IMR-90 (cell line): ENCODE measurements at regions not wholly inside any gene's neighbourhood (a gene's known extent, or its start where the extent isn't known, plus 50 kb on each side); places are given as distances from the start of the nearest gene placed in this dataset.
A peak's percentile ranks its signal among the peaks of the same experiment; 100 is the strongest.

Experiments used
- ATAC-seq: fragments of 200-7000 bp; cut with Tn5 transposase; 2 replicates; pipeline ENCODE4 v1.9.1; 2020; ENCODE audit warnings: low read depth, mild to moderate bottlenecking, moderate library complexity
- BruUV-seq: library from RNA; stranded (reverse); fragments of 400-500 nt; replicated peaks from 2 replicates; lab custom pipeline; 2021; lab: Mats Ljungman, UMichigan
- CTCF ChIA-PET: fragments of 300-600 bp; formaldehyde crosslinking; extraction: SDS; loops from one replicate; lab custom pipeline; 2021; ENCODE audit warnings: antibody characterized with exemption; lab: Yijun Ruan, JAX
- POLR2A ChIA-PET: fragments of 300-600 bp; sonication (Branson Sonifier 250); formaldehyde crosslinking; loops from one replicate; lab custom pipeline; 2022; ENCODE audit warnings: antibody characterized with exemption; ENCODE audit not compliant: unreplicated experiment; lab: Charles Lee
- DNase-seq: peaks from one replicate; pipeline ENCODE4 v3.0.0; 2013
- H2AFZ ChIP-seq: replicated peaks from 2 replicates; pipeline ENCODE3; 2013; ENCODE audit warnings: low read length, mild to moderate bottlenecking; ENCODE audit not compliant: poor library complexity
- H2AK5ac ChIP-seq: 2 replicates; pipeline ENCODE4 v1.6.1; 2013; ENCODE audit warnings: low read depth, low read length, inconsistent platforms
- H2AK9ac ChIP-seq: replicated peaks from 2 replicates; pipeline ENCODE3; 2013; ENCODE audit warnings: mild to moderate bottlenecking, low read depth, low read length, moderate library complexity; ENCODE audit not compliant: poor library complexity
- H2BK120ac ChIP-seq: 2 replicates; pipeline ENCODE4 v1.6.1; 2013; ENCODE audit warnings: low read depth, low read length, inconsistent platforms
- H2BK15ac ChIP-seq: 3 replicates; pipeline ENCODE4 v1.6.1; 2013; ENCODE audit warnings: low read depth, low read length, inconsistent platforms
- H2BK20ac ChIP-seq: 2 replicates; pipeline ENCODE4 v1.6.1; 2013; ENCODE audit warnings: low read depth, mild to moderate bottlenecking, inconsistent platforms, low read length, moderate library complexity
- H2BK5ac ChIP-seq: 2 replicates; pipeline ENCODE4 v1.6.1; 2013; ENCODE audit warnings: mild to moderate bottlenecking, low read depth, low read length, inconsistent platforms; ENCODE audit not compliant: poor library complexity, severe bottlenecking
- H3K14ac ChIP-seq: replicated peaks from 2 replicates; pipeline ENCODE4 v1.6.1; 2013; ENCODE audit warnings: low read depth, low read length, inconsistent platforms
- H3K18ac ChIP-seq: 2 replicates; pipeline ENCODE4 v1.6.1; 2013; ENCODE audit warnings: low read depth, low read length, control low read depth
- H3K23ac ChIP-seq: 2 replicates; pipeline ENCODE4 v1.6.1; 2013; ENCODE audit warnings: low read depth, low read length, inconsistent platforms
- H3K27ac ChIP-seq: 2 replicates; pipeline ENCODE4 v1.5.1; 2013; ENCODE audit warnings: mild to moderate bottlenecking, control low read depth, low read length; ENCODE audit not compliant: insufficient read depth
- H3K27me3 ChIP-seq: 2 replicates; pipeline ENCODE4 v1.6.1; 2013; ENCODE audit warnings: low read length; ENCODE audit not compliant: control insufficient read depth, insufficient read depth
- H3K36me3 ChIP-seq: 2 replicates; pipeline ENCODE4 v1.6.1; 2013; ENCODE audit warnings: low read length, mixed read lengths; ENCODE audit not compliant: control insufficient read depth, insufficient read depth
- H3K4ac ChIP-seq: 2 replicates; pipeline ENCODE4 v1.6.1; 2013; ENCODE audit warnings: low read depth, low read length, inconsistent platforms
- H3K4me1 ChIP-seq: 2 replicates; pipeline ENCODE4 v1.6.1; 2013; ENCODE audit warnings: low read length, mixed read lengths; ENCODE audit not compliant: control insufficient read depth, insufficient read depth
- H3K4me2 ChIP-seq: 2 replicates; pipeline ENCODE4 v1.6.1; 2013; ENCODE audit warnings: low read depth, mild to moderate bottlenecking, control low read depth, low read length, moderate library complexity
- H3K4me3 ChIP-seq: 2 replicates; pipeline ENCODE4 v1.5.1; 2013; ENCODE audit warnings: low read depth, mild to moderate bottlenecking, control low read depth, low read length, moderate library complexity; ENCODE audit not compliant: insufficient read depth
- H3K56ac ChIP-seq: 2 replicates; pipeline ENCODE4 v1.6.1; 2013; ENCODE audit warnings: low read length, inconsistent platforms; ENCODE audit not compliant: insufficient read depth; ENCODE audit errors: extremely low read depth
- H3K79me1 ChIP-seq, 2 experiments: 2 replicates each; pipeline ENCODE4 v1.6.1; 2013; ENCODE audit warnings: low read length in 2 of 2, inconsistent platforms in 1 of 2, low read depth in 1 of 2
- H3K9ac ChIP-seq: 2 replicates; pipeline ENCODE4 v1.6.1; 2013; ENCODE audit warnings: low read depth, low read length, control low read depth
- H3K9me1 ChIP-seq: 2 replicates; pipeline ENCODE4 v1.6.1; 2013; ENCODE audit warnings: low read length, inconsistent platforms; ENCODE audit not compliant: insufficient read depth
- H3K9me3 ChIP-seq: 2 replicates; pipeline ENCODE4 v1.6.1; 2013; ENCODE audit warnings: low read length; ENCODE audit not compliant: control insufficient read depth, insufficient read depth
- H4K20me1 ChIP-seq: 2 replicates; pipeline ENCODE4 v1.6.1; 2013; ENCODE audit warnings: low read length, inconsistent platforms; ENCODE audit not compliant: insufficient read depth
- H4K5ac ChIP-seq: 2 replicates; pipeline ENCODE4 v1.6.1; 2013; ENCODE audit warnings: mild to moderate bottlenecking, low read depth, low read length, control low read depth
- H4K8ac ChIP-seq, 2 experiments: 2 replicates each; pipeline ENCODE4 v1.6.1; 2013; ENCODE audit warnings: low read depth in 2 of 2, low read length in 2 of 2, control low read depth in 1 of 2, inconsistent platforms in 1 of 2
- H4K91ac ChIP-seq: 2 replicates; pipeline ENCODE4 v1.6.1; 2013; ENCODE audit warnings: low read depth, low read length, inconsistent platforms; ENCODE audit not compliant: insufficient read depth
- CHD1 ChIP-seq: IDR thresholded peaks from 2 replicates; pipeline ENCODE4 v1.6.1; 2012; ENCODE audit warnings: low read depth, low read length, improper control_type of control experiment
- WGBS, 2 experiments: methylation state at CpG; one replicate each; pipeline versions ENCODE4 v1.1.5 to v1.1.7; 2013; ENCODE audit warnings: missing lambda C conversion rate in 2 of 2; ENCODE audit not compliant: insufficient read length in 1 of 2; ENCODE audit errors: extremely low coverage in 2 of 2; 5-methylcytosine and 5-hydroxymethylcytosine counted together
- dilution Hi-C: fragments of 300-500 bp; cut with HindIII; formaldehyde crosslinking; loops from one replicate; pipeline ENCODE4 v1.14.3; 2018; ENCODE audit warnings: low sequenced_read_pairs; ENCODE audit not compliant: unreplicated experiment
- in situ Hi-C: fragments of 300-500 bp; cut with MboI; formaldehyde crosslinking; loops from 3 replicates; pipeline ENCODE4 v1.14.3; 2019; ENCODE audit warnings: low sequenced_read_pairs, inconsistent platforms, mixed read lengths
- intact Hi-C: fragments of 100-400 bp; cut with micrococcal nuclease; formaldehyde crosslinking; loops from 2 replicates; pipeline ENCODE4 v1.10.0; 2022
- TF ChIP-seq, protein P1 (sequence below): conservative IDR thresholded peaks from 2 replicates; pipeline ENCODE4 v1.5.1; 2012; ENCODE audit warnings: mild to moderate bottlenecking, low read depth, low read length, improper control_type of control experiment

DNA sequence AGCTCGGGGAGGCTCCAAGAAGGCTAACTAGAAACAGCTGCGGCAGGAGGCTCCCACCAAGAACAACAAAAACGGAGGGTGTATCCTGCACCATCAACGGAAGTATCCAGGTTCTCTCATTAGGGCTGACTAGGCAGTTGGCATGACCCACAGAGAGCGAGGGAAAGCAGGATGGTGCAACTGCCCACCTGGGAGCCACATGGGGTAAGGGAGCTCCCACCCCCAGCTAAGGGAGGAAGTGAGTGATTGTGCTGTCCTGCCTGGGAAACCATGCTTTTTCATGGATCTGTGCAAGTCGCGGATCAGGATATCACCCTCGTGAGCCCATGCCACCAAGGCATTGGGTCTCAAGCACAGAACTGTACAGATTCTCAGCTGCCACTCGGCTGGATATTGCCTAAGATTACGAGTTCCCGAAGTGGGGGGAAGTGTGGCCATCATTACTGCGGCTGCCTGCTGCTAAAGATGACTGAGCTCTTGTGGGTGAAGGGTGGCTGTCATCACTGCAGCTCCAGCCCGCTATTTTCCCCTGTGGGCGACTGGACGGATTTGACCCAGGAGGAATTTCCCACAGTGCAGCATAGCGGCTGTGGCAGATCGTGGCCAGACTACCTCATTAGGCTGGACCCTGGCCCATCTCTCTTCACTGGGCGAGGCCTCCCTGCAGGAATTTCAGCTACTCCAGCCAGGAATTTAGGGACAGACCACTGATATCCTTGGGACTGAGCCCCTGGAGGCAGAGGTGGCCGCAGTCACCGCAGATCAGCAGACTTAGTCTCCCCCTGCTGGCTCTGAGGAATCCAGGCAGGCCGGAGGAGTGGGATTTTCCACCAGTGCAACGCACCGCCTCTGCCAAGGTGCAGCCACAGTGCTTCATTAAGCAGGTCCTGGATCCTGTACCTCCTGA lies 515.7 kb downstream of the FRK start:
- Histone ChIP-seq H2BK20ac (no peak overlapping the region), H2BK120ac (no peak overlapping the region), H3K9ac (no peak overlapping the region), H3K23ac (no peak overlapping the region), H3K4me1 (no peaks in the 10 kb centered on the region), H3K27me3 (no peaks in the 10 kb centered on the region), H3K79me1 (no peaks in the 10 kb centered on the region), H3K4me3 (no peak overlapping the region), H4K20me1 (no peaks in the 10 kb centered on the region), H2AFZ (peak overlapping the region; percentile 63), H4K5ac (no peak overlapping the region), H4K8ac (no peak overlapping the region), H3K4me2 (no peak overlapping the region), H3K9me1 (no peaks in the 10 kb centered on the region), H2AK5ac (no peak overlapping the region), H3K9me3 (no peaks in the 10 kb centered on the region), H3K14ac (no peak overlapping the region), H2BK15ac (no peak overlapping the region), H3K36me3 (no peaks in the 10 kb centered on the region), H4K91ac (no peak overlapping the region), H3K56ac (no peak overlapping the region), H3K27ac (no peak overlapping the region), H2BK5ac (no peak overlapping the region), H2AK9ac (no peak overlapping the region), H3K4ac (no peak overlapping the region), H3K18ac (no peak overlapping the region)
- no peak for DNase-seq
- BruUV-seq, result no TSS peak
- dilution Hi-C loops (no loop called here), in situ Hi-C loops (no loop called here), intact Hi-C loops (loop anchor here (10.0 kb wide), 1 partner anchor 800 kb away; no protein-coding TSS in a partner anchor)
- WGBS, 2 experiments, result 81% methylated on average over 9 of the region's 23 CpGs; no CpG with 5 or more reads in 1 of the 2 experiments
- CTCF ChIA-PET, result no interaction called here
- ATAC-seq, result no peak
- POLR2A ChIA-PET, result no interaction called here
- no peak for TF ChIP-seq CHD1
- TF ChIP-seq, protein P1, sequence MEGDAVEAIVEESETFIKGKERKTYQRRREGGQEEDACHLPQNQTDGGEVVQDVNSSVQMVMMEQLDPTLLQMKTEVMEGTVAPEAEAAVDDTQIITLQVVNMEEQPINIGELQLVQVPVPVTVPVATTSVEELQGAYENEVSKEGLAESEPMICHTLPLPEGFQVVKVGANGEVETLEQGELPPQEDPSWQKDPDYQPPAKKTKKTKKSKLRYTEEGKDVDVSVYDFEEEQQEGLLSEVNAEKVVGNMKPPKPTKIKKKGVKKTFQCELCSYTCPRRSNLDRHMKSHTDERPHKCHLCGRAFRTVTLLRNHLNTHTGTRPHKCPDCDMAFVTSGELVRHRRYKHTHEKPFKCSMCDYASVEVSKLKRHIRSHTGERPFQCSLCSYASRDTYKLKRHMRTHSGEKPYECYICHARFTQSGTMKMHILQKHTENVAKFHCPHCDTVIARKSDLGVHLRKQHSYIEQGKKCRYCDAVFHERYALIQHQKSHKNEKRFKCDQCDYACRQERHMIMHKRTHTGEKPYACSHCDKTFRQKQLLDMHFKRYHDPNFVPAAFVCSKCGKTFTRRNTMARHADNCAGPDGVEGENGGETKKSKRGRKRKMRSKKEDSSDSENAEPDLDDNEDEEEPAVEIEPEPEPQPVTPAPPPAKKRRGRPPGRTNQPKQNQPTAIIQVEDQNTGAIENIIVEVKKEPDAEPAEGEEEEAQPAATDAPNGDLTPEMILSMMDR, result peak; percentile 19; the same call in 1 of the 2 replicates
